ENCODE measurements at regions not wholly inside any gene's neighbourhood (a gene's known extent, or its start where the extent isn't known, plus 50 kb on each side); places are given as distances from the start of the nearest gene placed in this dataset.

GRCh38 chr16:86392436-86393152 lies 117.7 kb upstream of the FOXF1 start:
- CTCF ChIA-PET = no interaction called here
- no TSS peak for BruUV-seq (replicated peaks)
- no peak overlapping the region for H2AFZ ChIP-seq
- no peak overlapping the region for H3K4me2 ChIP-seq
- intact Hi-C loops (cut with micrococcal nuclease; ENCODE audit: unreplicated experiment) = no loop called here
- no peak overlapping the region for H3K27ac ChIP-seq
- no peaks in the 10 kb centered on the region for H3K9me2 ChIP-seq (ENCODE audit: insufficient read depth)
- DNase-seq = no peak
- peaks cover 70% of the 10 kb centered on the region for H3K27me3 ChIP-seq (ENCODE audit: insufficient read depth, low read depth)
- no peaks in the 10 kb centered on the region for H3K79me2 ChIP-seq (ENCODE audit: low read depth)
- H3K4me1 ChIP-seq (replicated peaks; ENCODE audit: insufficient read depth) = no peaks in the 10 kb centered on the region
- TF ChIP-seq CTCF (conservative IDR thresholded peaks at IDR 0.05) (no peak), EZH2 (IDR thresholded peaks at IDR 0.05; ENCODE audit: low read depth) (no peak)
- POLR2A ChIA-PET (ENCODE audit: unreplicated experiment) = no interaction called here
- no peaks in the 10 kb centered on the region for H4K20me1 ChIP-seq (ENCODE audit: insufficient read depth)
- no peak overlapping the region for H3K4me3 ChIP-seq
- no peaks in the 10 kb centered on the region for H3F3A ChIP-seq (ENCODE audit: insufficient read depth, low read depth)
- no peaks in the 10 kb centered on the region for H3K9me3 ChIP-seq (ENCODE audit: insufficient read depth, low read depth)
- no peaks in the 10 kb centered on the region for H3K36me3 ChIP-seq (ENCODE audit: low read depth)

- Histone ChIP-seq H3F3A (ENCODE audit: insufficient read depth, low read depth) (no peaks in the 10 kb centered on the region), H3K27ac (no peak overlapping the region), H3K4me3 (no peak overlapping the region), H3K27me3 (ENCODE audit: insufficient read depth, low read depth) (peaks cover 60% of the 10 kb centered on the region), H3K9me3 (ENCODE audit: insufficient read depth, low read depth) (no peaks in the 10 kb centered on the region), H3K79me2 (ENCODE audit: low read depth) (no peaks in the 10 kb centered on the region), H3K4me2 (no peak overlapping the region), H4K20me1 (ENCODE audit: insufficient read depth) (no peaks in the 10 kb centered on the region), H3K36me3 (ENCODE audit: low read depth) (no peaks in the 10 kb centered on the region), H3K4me1 (replicated peaks; ENCODE audit: insufficient read depth) (no peaks in the 10 kb centered on the region), H2AFZ (no peak overlapping the region), H3K9me2 (ENCODE audit: insufficient read depth) (no peaks in the 10 kb centered on the region)
- ChIA-PET POLR2A (ENCODE audit: unreplicated experiment) (no interaction called here), CTCF (no interaction called here)
- no TSS peak for BruUV-seq (replicated peaks)
- TF ChIP-seq CTCF (conservative IDR thresholded peaks at IDR 0.05) (no peak), EZH2 (IDR thresholded peaks at IDR 0.05; ENCODE audit: low read depth) (no peak)
- no peak for DNase-seq
- intact Hi-C loops (cut with micrococcal nuclease; ENCODE audit: unreplicated experiment) = no loop called here
These were observed 116.3 kb upstream of the FOXF1 start for GRCh38 chr16:86393907-86394626.

- no peak for TF ChIP-seq CTCF (conservative IDR thresholded peaks at IDR 0.05)
- TF ChIP-seq EZH2 (IDR thresholded peaks at IDR 0.05; ENCODE audit: low read depth) = no peak
- Histone ChIP-seq H3K9me2 (ENCODE audit: insufficient read depth) (no peaks in the 10 kb centered on the region), H3K4me2 (no peak overlapping the region), H3K27ac (no peak overlapping the region), H3K4me1 (replicated peaks; ENCODE audit: insufficient read depth) (no peaks in the 10 kb centered on the region), H3K79me2 (ENCODE audit: low read depth) (no peaks in the 10 kb centered on the region), H3F3A (ENCODE audit: insufficient read depth, low read depth) (no peaks in the 10 kb centered on the region), H3K4me3 (no peak overlapping the region), H4K20me1 (ENCODE audit: insufficient read depth) (no peaks in the 10 kb centered on the region), H2AFZ (no peak overlapping the region), H3K36me3 (ENCODE audit: low read depth) (no peaks in the 10 kb centered on the region), H3K27me3 (ENCODE audit: insufficient read depth, low read depth) (peaks cover 54% of the 10 kb centered on the region), H3K9me3 (ENCODE audit: insufficient read depth, low read depth) (no peaks in the 10 kb centered on the region)
- BruUV-seq (replicated peaks) = no TSS peak
- CTCF ChIA-PET = no interaction called here
- POLR2A ChIA-PET (ENCODE audit: unreplicated experiment) = no interaction called here
- intact Hi-C loops (cut with micrococcal nuclease; ENCODE audit: unreplicated experiment) = no loop called here
- no peak for DNase-seq
These were observed 114.8 kb upstream of the FOXF1 start for GRCh38 chr16:86395477-86395876.

Measured in PC-9 (cell line).